Neural progenitor cell (in vitro differentiated cells): ENCODE measurements at regions not wholly inside any gene's neighbourhood (a gene's known extent, or its start where the extent isn't known, plus 50 kb on each side); places are given as distances from the start of the nearest gene placed in this dataset.

ENCODE experiments used
- DNase-seq: peaks from one replicate; pipeline ENCODE4 v3.0.0-alpha.2; 2016; ENCODE audit warnings: low spot score
- H2AFZ ChIP-seq: fragments of 200-600 bp; sonication (generic); replicated peaks from 2 replicates; pipeline ENCODE4 v1.6.1; 2016; ENCODE audit warnings: antibody characterized with exemption
- H3F3A ChIP-seq: fragments of 200-600 bp; sonication (generic); 2 replicates; pipeline ENCODE4 v1.6.1; 2016; ENCODE audit warnings: antibody characterized with exemption, low read depth
- H3K27ac ChIP-seq: fragments of 200-600 bp; sonication (generic); 2 replicates; pipeline ENCODE4 v1.5.1; 2016; ENCODE audit warnings: mild to moderate bottlenecking
- H3K27me3 ChIP-seq: fragments of 200-600 bp; sonication (generic); 2 replicates; pipeline ENCODE4 v1.6.1; 2016; ENCODE audit warnings: mild to moderate bottlenecking, moderate library complexity
- H3K36me3 ChIP-seq: fragments of 200-600 bp; sonication (generic); 2 replicates; pipeline ENCODE4 v1.5.1; 2016
- H3K4me1 ChIP-seq: fragments of 200-600 bp; sonication (generic); 2 replicates; pipeline ENCODE4 v1.6.1; 2016; ENCODE audit warnings: mixed run types
- H3K4me2 ChIP-seq: fragments of 200-600 bp; sonication (generic); 2 replicates; pipeline ENCODE4 v1.6.1; 2016
- H3K4me3 ChIP-seq: fragments of 200-600 bp; sonication (generic); 2 replicates; pipeline ENCODE4 v1.5.1; 2016
- H3K79me2 ChIP-seq: fragments of 200-600 bp; sonication (generic); 2 replicates; pipeline ENCODE4 v1.6.1; 2016; ENCODE audit warnings: low read depth
- H3K9ac ChIP-seq: fragments of 200-600 bp; sonication (generic); 2 replicates; pipeline ENCODE4 v1.6.1; 2016
- H3K9me3 ChIP-seq: fragments of 200-600 bp; sonication (generic); 2 replicates; pipeline ENCODE4 v1.5.1; 2016; ENCODE audit warnings: low read depth
- H4K20me1 ChIP-seq: fragments of 200-600 bp; sonication (generic); 2 replicates; pipeline ENCODE4 v1.6.1; 2016; ENCODE audit warnings: low read depth
- H3K27ac Mint-ChIP-seq: 3 replicates; pipeline ENCODE4 v1.8.0; 2021; ENCODE audit warnings: mixed read lengths
- H3K27me3 Mint-ChIP-seq: 2 replicates; pipeline ENCODE4 v1.8.0; 2022; ENCODE audit warnings: low read depth, mild to moderate bottlenecking, inconsistent platforms, moderate library complexity, mixed read lengths; ENCODE audit not compliant: insufficient read depth
- H3K36me3 Mint-ChIP-seq: 3 replicates; pipeline ENCODE4 v1.8.0; 2021; ENCODE audit warnings: mixed read lengths
- H3K4me1 Mint-ChIP-seq: 3 replicates; pipeline ENCODE4 v1.8.0; 2021; ENCODE audit warnings: mixed read lengths
- H3K4me3 Mint-ChIP-seq: 3 replicates; pipeline ENCODE4 v1.8.0; 2021; ENCODE audit warnings: mild to moderate bottlenecking, moderate library complexity, mixed read lengths
- H3K9me3 Mint-ChIP-seq: 3 replicates; pipeline ENCODE4 v1.8.0; 2020; ENCODE audit warnings: mixed read lengths
- EZH2 ChIP-seq: fragments of 200-600 bp; sonication (generic); IDR thresholded peaks from 2 replicates; pipeline ENCODE4 v1.6.1; 2017; ENCODE audit warnings: antibody characterized with exemption, mild to moderate bottlenecking, moderate library complexity
- EZH2phosphoT487 ChIP-seq: fragments of 200-600 bp; sonication (generic); IDR thresholded peaks from 2 replicates; pipeline ENCODE4 v1.6.1; 2017; ENCODE audit warnings: antibody characterized with exemption
- TF ChIP-seq, protein P1 (sequence below): fragments of 200-600 bp; sonication (generic); IDR thresholded peaks from 2 replicates; pipeline ENCODE4 v1.5.1; 2017; ENCODE audit warnings: antibody characterized with exemption, mild to moderate bottlenecking

DNA sequence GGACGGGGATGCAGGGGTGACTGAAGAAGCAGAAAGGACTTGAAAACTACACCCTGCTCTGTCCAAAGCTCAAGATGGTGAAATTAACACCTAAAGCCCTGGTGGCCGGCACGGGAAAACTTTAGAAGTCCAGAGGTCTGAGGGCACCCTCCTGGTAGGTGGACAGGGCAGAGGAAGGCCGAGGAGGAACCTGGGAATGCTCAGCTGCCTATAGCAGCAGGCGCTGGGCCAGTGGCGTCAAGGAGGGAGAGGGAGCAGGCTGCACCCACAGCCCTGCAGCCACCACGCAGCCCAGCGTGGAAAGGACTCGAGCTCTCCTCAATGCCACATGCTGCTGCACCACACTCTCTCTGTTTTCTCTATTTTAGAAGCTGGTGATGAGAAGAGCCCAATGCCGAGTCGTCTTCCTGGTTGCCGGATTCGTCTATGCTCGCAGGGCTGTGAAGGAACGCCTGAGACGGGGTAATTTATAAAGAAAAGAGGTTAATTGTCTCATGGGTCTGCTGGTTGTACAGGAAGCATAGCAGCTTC, 248.3 kb upstream of the AFDN start:
- H3K9me3 ChIP-seq, result no peaks in the 10 kb centered on the region
- no peaks in the 10 kb centered on the region for H3K79me2 ChIP-seq
- Mint-ChIP-seq H3K27ac (peak overlapping the region; percentile 36), H3K36me3 (peaks cover 3% of the 10 kb centered on the region), H3K27me3 (peaks cover 7% of the 10 kb centered on the region), H3K9me3 (peaks cover 21% of the 10 kb centered on the region), H3K4me3 (no peak overlapping the region), H3K4me1 (peaks cover 55% of the 10 kb centered on the region)
- H3K27ac ChIP-seq, result no peak overlapping the region
- peaks cover 4% of the 10 kb centered on the region for H3K4me1 ChIP-seq
- no peaks in the 10 kb centered on the region for H3F3A ChIP-seq
- H4K20me1 ChIP-seq, result no peaks in the 10 kb centered on the region
- H3K36me3 ChIP-seq, result no peaks in the 10 kb centered on the region
- TF ChIP-seq EZH2phosphoT487 (no peak), EZH2 (no peak)
- TF ChIP-seq, protein P1, sequence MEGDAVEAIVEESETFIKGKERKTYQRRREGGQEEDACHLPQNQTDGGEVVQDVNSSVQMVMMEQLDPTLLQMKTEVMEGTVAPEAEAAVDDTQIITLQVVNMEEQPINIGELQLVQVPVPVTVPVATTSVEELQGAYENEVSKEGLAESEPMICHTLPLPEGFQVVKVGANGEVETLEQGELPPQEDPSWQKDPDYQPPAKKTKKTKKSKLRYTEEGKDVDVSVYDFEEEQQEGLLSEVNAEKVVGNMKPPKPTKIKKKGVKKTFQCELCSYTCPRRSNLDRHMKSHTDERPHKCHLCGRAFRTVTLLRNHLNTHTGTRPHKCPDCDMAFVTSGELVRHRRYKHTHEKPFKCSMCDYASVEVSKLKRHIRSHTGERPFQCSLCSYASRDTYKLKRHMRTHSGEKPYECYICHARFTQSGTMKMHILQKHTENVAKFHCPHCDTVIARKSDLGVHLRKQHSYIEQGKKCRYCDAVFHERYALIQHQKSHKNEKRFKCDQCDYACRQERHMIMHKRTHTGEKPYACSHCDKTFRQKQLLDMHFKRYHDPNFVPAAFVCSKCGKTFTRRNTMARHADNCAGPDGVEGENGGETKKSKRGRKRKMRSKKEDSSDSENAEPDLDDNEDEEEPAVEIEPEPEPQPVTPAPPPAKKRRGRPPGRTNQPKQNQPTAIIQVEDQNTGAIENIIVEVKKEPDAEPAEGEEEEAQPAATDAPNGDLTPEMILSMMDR, result no peak
- no peak overlapping the region for H2AFZ ChIP-seq
- H3K27me3 ChIP-seq, result no peaks in the 10 kb centered on the region
- no peak overlapping the region for H3K4me3 ChIP-seq
- DNase-seq, result no peak
- H3K4me2 ChIP-seq, result no peak overlapping the region
- no peak overlapping the region for H3K9ac ChIP-seq

DNA sequence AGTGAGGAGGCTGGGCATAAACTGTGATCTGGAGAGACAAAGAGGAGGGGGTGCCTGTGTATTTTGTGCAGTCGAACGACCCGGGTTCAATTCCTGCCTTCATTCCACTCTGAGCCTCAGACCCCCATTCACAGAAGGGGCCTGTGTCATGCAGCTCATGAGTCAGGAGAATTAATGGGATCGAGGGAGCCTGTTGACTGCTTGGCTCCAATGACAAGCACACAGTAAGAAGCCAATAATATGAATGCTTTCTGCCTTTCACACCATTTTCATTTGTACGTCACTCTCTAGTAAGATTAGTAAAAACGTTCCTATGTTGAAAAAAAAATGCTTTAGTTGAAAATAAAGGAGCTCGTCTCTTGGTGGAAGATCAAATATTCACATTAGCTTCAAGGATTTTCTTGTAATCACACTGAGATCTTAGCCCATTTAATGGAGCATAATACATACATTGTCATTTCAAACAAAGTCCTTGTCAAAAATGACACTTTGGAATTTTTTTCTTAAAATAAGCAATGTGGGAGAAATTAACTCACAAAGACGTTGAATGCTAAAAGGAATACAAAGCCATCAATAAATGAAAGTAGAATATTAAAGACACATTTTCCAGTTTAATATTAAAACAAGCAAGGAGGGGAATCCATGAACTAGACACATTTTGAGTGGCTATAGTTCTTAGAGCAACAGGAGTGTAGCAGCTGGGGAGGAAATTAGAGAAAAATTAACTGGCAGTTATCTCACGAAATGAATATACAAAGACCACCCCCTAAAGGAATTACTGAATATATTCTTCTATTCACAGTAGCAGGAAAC, 246.7 kb upstream of the AFDN start:
- Histone ChIP-seq H3K27me3 (no peaks in the 10 kb centered on the region), H3K4me3 (no peak overlapping the region), H3K79me2 (no peaks in the 10 kb centered on the region), H3K4me1 (peaks cover 4% of the 10 kb centered on the region), H3K27ac (no peak overlapping the region), H2AFZ (no peak overlapping the region), H3K9ac (no peak overlapping the region), H3F3A (no peaks in the 10 kb centered on the region), H4K20me1 (no peaks in the 10 kb centered on the region), H3K9me3 (no peaks in the 10 kb centered on the region), H3K36me3 (no peaks in the 10 kb centered on the region), H3K4me2 (no peak overlapping the region)
- peaks cover 30% of the 10 kb centered on the region for H3K9me3 Mint-ChIP-seq
- H3K27ac Mint-ChIP-seq, result no peak overlapping the region
- peaks cover 2% of the 10 kb centered on the region for H3K36me3 Mint-ChIP-seq
- peaks cover 42% of the 10 kb centered on the region for H3K4me1 Mint-ChIP-seq
- no peak overlapping the region for H3K4me3 Mint-ChIP-seq
- no peak for TF ChIP-seq EZH2phosphoT487
- TF ChIP-seq, protein P1, result no peak
- TF ChIP-seq EZH2, result no peak
- peaks cover 6% of the 10 kb centered on the region for H3K27me3 Mint-ChIP-seq
- DNase-seq, result no peak

DNA sequence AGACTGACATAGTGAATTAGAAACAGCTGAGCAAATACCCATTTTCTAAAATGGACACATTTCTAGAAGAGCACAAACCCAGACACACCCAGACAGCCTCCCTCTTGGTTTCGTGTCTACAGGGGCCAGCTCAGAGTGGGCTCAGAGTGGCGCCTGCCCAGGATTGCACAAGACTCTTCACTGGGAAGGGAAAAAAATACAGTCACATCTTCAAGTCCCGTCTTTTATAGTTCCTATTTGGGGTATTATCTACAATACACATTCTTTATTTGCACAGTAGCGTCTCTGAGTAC, 246.1 kb upstream of the AFDN start:
- Mint-ChIP-seq H3K27ac (no peak overlapping the region), H3K4me1 (peaks cover 40% of the 10 kb centered on the region), H3K9me3 (peaks cover 34% of the 10 kb centered on the region), H3K27me3 (peaks cover 6% of the 10 kb centered on the region), H3K36me3 (peaks cover 4% of the 10 kb centered on the region), H3K4me3 (no peak overlapping the region)
- H4K20me1 ChIP-seq, result no peaks in the 10 kb centered on the region
- no peaks in the 10 kb centered on the region for H3K9me3 ChIP-seq
- no peaks in the 10 kb centered on the region for H3K79me2 ChIP-seq
- H3K36me3 ChIP-seq, result no peaks in the 10 kb centered on the region
- no peak overlapping the region for H3K27ac ChIP-seq
- no peak overlapping the region for H2AFZ ChIP-seq
- H3K4me1 ChIP-seq, result peaks cover 4% of the 10 kb centered on the region
- TF ChIP-seq EZH2 (no peak), EZH2phosphoT487 (no peak)
- TF ChIP-seq, protein P1, result no peak
- H3F3A ChIP-seq, result no peaks in the 10 kb centered on the region
- no peak overlapping the region for H3K9ac ChIP-seq
- no peak overlapping the region for H3K4me2 ChIP-seq
- H3K27me3 ChIP-seq, result no peaks in the 10 kb centered on the region
- DNase-seq, result no peak
- no peak overlapping the region for H3K4me3 ChIP-seq
